Panc1 (cell line): ENCODE measurements at regions not wholly inside any gene's neighbourhood (a gene's known extent, or its start where the extent isn't known, plus 50 kb on each side); places are given as distances from the start of the nearest gene placed in this dataset.

Experiments used
- ATAC-seq: fragments of 200-7000 bp; cut with Tn5 transposase; 2 replicates; pipeline ENCODE4 v1.9.1; 2020; ENCODE audit warnings: mild to moderate bottlenecking, moderate library complexity
- BruUV-seq: library from RNA; stranded (reverse); fragments of 400-500 nt; replicated peaks from 2 replicates; lab custom pipeline; 2021; lab: Mats Ljungman, UMichigan
- CTCF ChIA-PET: fragments of 300-600 bp; sonication (Branson Sonifier 250); formaldehyde crosslinking; loops from one replicate; lab custom pipeline; 2022; ENCODE audit warnings: antibody characterized with exemption; lab: Charles Lee
- POLR2A ChIA-PET: fragments of 300-600 bp; sonication (Branson Sonifier 250); formaldehyde crosslinking; loops from one replicate; lab custom pipeline; 2022; ENCODE audit warnings: antibody characterized with exemption; lab: Charles Lee
- DNase-seq: peaks from one replicate; pipeline ENCODE4 v3.0.0-alpha.2; 2010; ENCODE audit warnings: low read depth, low spot score
- H3K27ac ChIP-seq: 2 replicates; pipeline ENCODE4 v1.5.1; 2011; ENCODE audit warnings: mild to moderate bottlenecking, low read length, inconsistent platforms
- H3K27me3 ChIP-seq: fragments of 200-500 bp; sonication (Bioruptor generic); 2 replicates; pipeline ENCODE4 v1.6.0; 2014; ENCODE audit warnings: low read length, inconsistent platforms; ENCODE audit not compliant: control insufficient read depth, insufficient read depth
- H3K36me3 ChIP-seq: fragments of 200-500 bp; sonication (Bioruptor generic); 2 replicates; pipeline ENCODE4 v1.5.1; 2014; ENCODE audit warnings: inconsistent platforms, mild to moderate bottlenecking, low read length, moderate library complexity; ENCODE audit not compliant: control insufficient read depth, insufficient read depth
- H3K4me1 ChIP-seq: 2 replicates; pipeline ENCODE4 v1.5.1; 2011; ENCODE audit warnings: inconsistent platforms, mild to moderate bottlenecking, low read length, moderate library complexity; ENCODE audit not compliant: control insufficient read depth, insufficient read depth
- H3K4me3 ChIP-seq, 2 experiments: 2 replicates each; pipeline ENCODE4 v1.5.1; 2011 to 2012; ENCODE audit warnings: low read depth in 2 of 2, low read length in 2 of 2, mild to moderate bottlenecking in 2 of 2, inconsistent platforms in 1 of 2, moderate library complexity in 1 of 2
- H3K9me3 ChIP-seq: fragments of 200-500 bp; sonication (Bioruptor generic); 2 replicates; pipeline ENCODE4 v1.5.1; 2014; ENCODE audit warnings: low read depth, mild to moderate bottlenecking, inconsistent platforms, low read length, moderate library complexity; ENCODE audit not compliant: control insufficient read depth, insufficient read depth
- POLR2AphosphoS5 ChIP-seq: IDR thresholded peaks from 2 replicates; pipeline ENCODE4 v1.6.1; 2012; ENCODE audit warnings: mild to moderate bottlenecking, low read depth, low read length, moderate library complexity
- SIN3A ChIP-seq: IDR thresholded peaks from 2 replicates; pipeline ENCODE4 v1.6.1; 2012; ENCODE audit warnings: low read depth, mild to moderate bottlenecking, low read length, moderate library complexity, borderline replicate concordance; ENCODE audit not compliant: insufficient read depth
- TCF7L2 ChIP-seq: IDR thresholded peaks from 2 replicates; pipeline ENCODE4 v1.6.1; 2011; ENCODE audit warnings: mild to moderate bottlenecking, low read depth, low read length, inconsistent platforms
- in situ Hi-C: cut with HindIII; loops from 2 replicates; pipeline ENCODE4 v1.10.0; 2016; ENCODE audit warnings: low sequenced_read_pairs, low pct_unique_long_range_greater_than_20kb
- intact Hi-C: fragments of 100-400 bp; cut with micrococcal nuclease; formaldehyde crosslinking; loops from one replicate; pipeline ENCODE4 v1.10.0; 2022; ENCODE audit not compliant: unreplicated experiment
- TF ChIP-seq, protein P1 (sequence below): fragments of 450-650 bp; IDR thresholded peaks from 2 replicates; pipeline ENCODE4 v1.5.1; 2017; ENCODE audit warnings: mild to moderate bottlenecking
- TF ChIP-seq, protein P2 (sequence below), 2 experiments: IDR thresholded peaks; 2 replicates each; pipeline ENCODE4 v1.6.1; 2011 to 2012; ENCODE audit warnings: low read depth in 2 of 2, control low read depth in 1 of 2, low read length in 1 of 2, mild to moderate bottlenecking in 1 of 2, moderate library complexity in 1 of 2; ENCODE audit not compliant: insufficient read depth in 1 of 2

DNA sequence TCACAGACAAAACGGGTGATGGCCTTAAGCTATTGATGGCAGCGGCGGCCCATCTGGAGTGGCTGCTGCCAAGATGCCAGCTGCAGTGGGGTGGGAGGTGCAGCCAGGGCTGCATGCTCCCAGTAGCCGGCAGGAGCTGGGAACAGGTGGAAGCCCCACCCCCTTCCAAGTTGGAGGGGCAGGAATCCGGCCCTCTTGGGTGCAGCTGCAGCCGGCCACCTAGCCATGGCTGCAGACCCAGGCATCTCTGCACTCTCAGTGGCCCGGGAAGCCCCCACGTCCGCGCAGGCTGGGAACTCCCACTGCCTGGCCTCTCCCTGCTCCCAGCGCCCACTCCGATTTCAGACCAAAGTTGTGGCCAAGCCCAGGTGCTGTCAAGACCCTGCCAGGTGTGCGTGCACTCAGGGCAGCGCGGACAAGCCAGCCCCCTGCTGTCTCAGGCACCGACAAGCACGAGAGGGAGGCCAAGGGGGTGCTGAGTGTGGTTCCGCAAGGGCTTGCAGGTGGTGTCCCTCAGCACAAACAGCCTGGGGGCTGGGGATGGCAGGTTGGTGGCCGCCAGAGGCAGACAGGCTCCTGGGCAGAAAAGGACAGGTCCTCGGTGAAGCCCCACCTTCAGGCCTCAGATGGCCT lies 115.1 kb upstream of the TSLP start:
- TF ChIP-seq POLR2AphosphoS5 (no peak), TCF7L2 (no peak), SIN3A (no peak)
- TF ChIP-seq, protein P1, sequence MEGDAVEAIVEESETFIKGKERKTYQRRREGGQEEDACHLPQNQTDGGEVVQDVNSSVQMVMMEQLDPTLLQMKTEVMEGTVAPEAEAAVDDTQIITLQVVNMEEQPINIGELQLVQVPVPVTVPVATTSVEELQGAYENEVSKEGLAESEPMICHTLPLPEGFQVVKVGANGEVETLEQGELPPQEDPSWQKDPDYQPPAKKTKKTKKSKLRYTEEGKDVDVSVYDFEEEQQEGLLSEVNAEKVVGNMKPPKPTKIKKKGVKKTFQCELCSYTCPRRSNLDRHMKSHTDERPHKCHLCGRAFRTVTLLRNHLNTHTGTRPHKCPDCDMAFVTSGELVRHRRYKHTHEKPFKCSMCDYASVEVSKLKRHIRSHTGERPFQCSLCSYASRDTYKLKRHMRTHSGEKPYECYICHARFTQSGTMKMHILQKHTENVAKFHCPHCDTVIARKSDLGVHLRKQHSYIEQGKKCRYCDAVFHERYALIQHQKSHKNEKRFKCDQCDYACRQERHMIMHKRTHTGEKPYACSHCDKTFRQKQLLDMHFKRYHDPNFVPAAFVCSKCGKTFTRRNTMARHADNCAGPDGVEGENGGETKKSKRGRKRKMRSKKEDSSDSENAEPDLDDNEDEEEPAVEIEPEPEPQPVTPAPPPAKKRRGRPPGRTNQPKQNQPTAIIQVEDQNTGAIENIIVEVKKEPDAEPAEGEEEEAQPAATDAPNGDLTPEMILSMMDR: no peak
- TF ChIP-seq, protein P2, sequence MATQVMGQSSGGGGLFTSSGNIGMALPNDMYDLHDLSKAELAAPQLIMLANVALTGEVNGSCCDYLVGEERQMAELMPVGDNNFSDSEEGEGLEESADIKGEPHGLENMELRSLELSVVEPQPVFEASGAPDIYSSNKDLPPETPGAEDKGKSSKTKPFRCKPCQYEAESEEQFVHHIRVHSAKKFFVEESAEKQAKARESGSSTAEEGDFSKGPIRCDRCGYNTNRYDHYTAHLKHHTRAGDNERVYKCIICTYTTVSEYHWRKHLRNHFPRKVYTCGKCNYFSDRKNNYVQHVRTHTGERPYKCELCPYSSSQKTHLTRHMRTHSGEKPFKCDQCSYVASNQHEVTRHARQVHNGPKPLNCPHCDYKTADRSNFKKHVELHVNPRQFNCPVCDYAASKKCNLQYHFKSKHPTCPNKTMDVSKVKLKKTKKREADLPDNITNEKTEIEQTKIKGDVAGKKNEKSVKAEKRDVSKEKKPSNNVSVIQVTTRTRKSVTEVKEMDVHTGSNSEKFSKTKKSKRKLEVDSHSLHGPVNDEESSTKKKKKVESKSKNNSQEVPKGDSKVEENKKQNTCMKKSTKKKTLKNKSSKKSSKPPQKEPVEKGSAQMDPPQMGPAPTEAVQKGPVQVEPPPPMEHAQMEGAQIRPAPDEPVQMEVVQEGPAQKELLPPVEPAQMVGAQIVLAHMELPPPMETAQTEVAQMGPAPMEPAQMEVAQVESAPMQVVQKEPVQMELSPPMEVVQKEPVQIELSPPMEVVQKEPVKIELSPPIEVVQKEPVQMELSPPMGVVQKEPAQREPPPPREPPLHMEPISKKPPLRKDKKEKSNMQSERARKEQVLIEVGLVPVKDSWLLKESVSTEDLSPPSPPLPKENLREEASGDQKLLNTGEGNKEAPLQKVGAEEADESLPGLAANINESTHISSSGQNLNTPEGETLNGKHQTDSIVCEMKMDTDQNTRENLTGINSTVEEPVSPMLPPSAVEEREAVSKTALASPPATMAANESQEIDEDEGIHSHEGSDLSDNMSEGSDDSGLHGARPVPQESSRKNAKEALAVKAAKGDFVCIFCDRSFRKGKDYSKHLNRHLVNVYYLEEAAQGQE (IDR thresholded peaks at IDR 0.05; ENCODE audit: insufficient read depth in 1 of 2, low read depth in 2 of 2, low read length in 1 of 2): no peak
- intact Hi-C loops: no loop called here
- CTCF ChIA-PET: no interaction called here
- Histone ChIP-seq H3K9me3 (no peaks in the 10 kb centered on the region), H3K27me3 (no peaks in the 10 kb centered on the region; the same call in 1 of the 2 replicates), H3K36me3 (no peaks in the 10 kb centered on the region), H3K27ac (no peak overlapping the region), H3K4me3 (no peak overlapping the region), H3K4me1 (no peaks in the 10 kb centered on the region)
- ATAC-seq: no peak
- BruUV-seq: no TSS peak
- in situ Hi-C loops: no loop called here
- POLR2A ChIA-PET: no interaction called here
- no peak for DNase-seq

DNA sequence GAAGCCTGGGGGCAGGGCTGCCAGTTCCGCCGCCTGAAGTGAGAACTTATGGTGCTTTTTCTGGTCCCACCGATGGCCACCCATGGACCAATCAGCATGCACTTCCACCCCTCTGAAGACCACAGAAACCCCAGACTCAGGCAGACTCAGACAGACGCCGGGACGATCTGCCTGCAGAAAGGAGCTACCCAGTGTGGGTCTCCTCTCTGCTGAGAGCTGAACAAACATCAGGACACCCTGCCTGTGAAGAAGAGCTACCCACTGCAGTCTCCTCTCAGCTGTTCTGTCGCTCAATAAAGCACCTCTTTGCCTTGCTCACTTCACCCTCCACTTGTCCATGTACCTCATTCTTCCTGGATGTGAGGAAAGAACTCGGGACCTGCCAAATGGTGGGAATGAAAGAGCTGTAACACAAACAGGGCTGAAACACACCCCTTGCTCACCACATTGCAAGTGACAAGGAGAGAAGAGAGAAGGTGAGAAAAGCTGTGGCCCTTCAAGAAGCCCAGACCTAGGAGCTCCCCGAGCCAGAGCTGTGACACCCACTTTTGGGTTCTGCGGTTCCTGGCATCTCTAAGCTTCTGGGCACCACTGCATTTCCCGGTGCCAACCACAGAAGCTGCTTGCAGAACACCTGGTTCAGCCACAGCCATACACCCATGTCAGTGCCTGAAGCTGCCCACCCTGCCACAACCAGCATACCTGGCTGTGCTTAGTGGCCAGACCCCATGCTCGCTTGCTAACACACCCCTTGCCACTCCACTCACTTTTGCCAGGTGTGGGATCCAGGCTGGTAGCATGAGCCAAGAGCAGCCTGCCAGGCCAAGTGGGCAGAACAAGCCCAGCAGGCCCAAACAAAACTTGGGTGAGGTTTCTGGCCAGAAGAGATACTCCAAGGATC lies 114.3 kb upstream of the TSLP start:
- ATAC-seq (no peak), DNase-seq (no peak)
- intact Hi-C loops (no loop called here), in situ Hi-C loops (no loop called here)
- no TSS peak for BruUV-seq
- H3K9me3 ChIP-seq: no peaks in the 10 kb centered on the region
- H3K27me3 ChIP-seq: no peaks in the 10 kb centered on the region; the same call in 1 of the 2 replicates
- H3K27ac ChIP-seq: no peak overlapping the region
- H3K36me3 ChIP-seq: no peaks in the 10 kb centered on the region
- no peaks in the 10 kb centered on the region for H3K4me1 ChIP-seq
- ChIA-PET POLR2A (no interaction called here), CTCF (no interaction called here)
- no peak overlapping the region for H3K4me3 ChIP-seq
- TF ChIP-seq SIN3A (no peak), POLR2AphosphoS5 (no peak), TCF7L2 (no peak)
- TF ChIP-seq, protein P1: no peak
- TF ChIP-seq, protein P2 (IDR thresholded peaks at IDR 0.05; ENCODE audit: insufficient read depth in 1 of 2, low read depth in 2 of 2, low read length in 1 of 2): no peak
